PC-3 (cell line): ENCODE measurements at regions not wholly inside any gene's neighbourhood (a gene's known extent, or its start where the extent isn't known, plus 50 kb on each side); places are given as distances from the start of the nearest gene placed in this dataset.

Source experiments
- CTCF ChIP-seq: fragments of 300-600 bp; sonication (generic); conservative IDR thresholded peaks from 2 replicates; pipeline ENCODE4 v1.5.1; 2017; ENCODE audit warnings: antibody characterized with exemption, low read depth, mild to moderate bottlenecking, low read length
- EZH2 ChIP-seq: fragments of 300-600 bp; sonication (generic); IDR thresholded peaks from one replicate; pipeline ENCODE4 v1.6.1; 2017; ENCODE audit warnings: antibody characterized with exemption, mild to moderate bottlenecking, low read length; ENCODE audit not compliant: unreplicated experiment

GRCh38 chr5:37931541-37931940 lies 91.7 kb upstream of the GDNF start:
- TF ChIP-seq CTCF (no peak), EZH2 (no peak)
